HepG2 (cell line): ENCODE measurements at regions not wholly inside any gene's neighbourhood (a gene's known extent, or its start where the extent isn't known, plus 50 kb on each side); places are given as distances from the start of the nearest gene placed in this dataset.

Experiments
- ATAC-seq: fragments of 200-7000 bp; cut with Tn5 transposase; 3 replicates; pipeline ENCODE4 v1.9.1; 2020; ENCODE audit warnings: mild to moderate bottlenecking, moderate library complexity
- BruUV-seq: library from RNA; stranded (reverse); fragments of 400-500 nt; replicated peaks from 2 replicates; lab custom pipeline; 2021; lab: Mats Ljungman, UMichigan
- CTCF ChIA-PET: fragments of 300-600 bp; formaldehyde crosslinking; extraction: SDS; loops from one replicate; lab custom pipeline; 2021; ENCODE audit warnings: low total read pairs, inconsistent platforms, low intra/inter-chr PET ratio; lab: Yijun Ruan, JAX
- POLR2A ChIA-PET: fragments of 350-600 bp; sonication (Branson Sonifier 250); formaldehyde crosslinking; loops from one replicate; lab custom pipeline; 2020; ENCODE audit warnings: antibody characterized with exemption, inconsistent platforms; lab: Yijun Ruan, JAX
- DNase-seq: peaks from one replicate; pipeline ENCODE4 v3.0.0-alpha.2; 2015; ENCODE audit warnings: low spot score
- FAIRE-seq: peaks from 3 replicates; lab custom pipeline; 2011; peaks lifted over from hg19 to GRCh38; lab: Jason Lieb, UNC
- H2AFZ ChIP-seq: one replicate; pipeline ENCODE4 v1.6.1; 2011; ENCODE audit warnings: low read length, inconsistent platforms
- H3K27ac ChIP-seq: fragments of 300-600 bp; 3 replicates; pipeline ENCODE4 v1.8.0; 2011; ENCODE audit warnings: mixed run types, mild to moderate bottlenecking, mixed read lengths, low read length, inconsistent platforms; ENCODE audit not compliant: insufficient read depth; ENCODE audit errors: extremely low read length
- H3K27me3 ChIP-seq, 2 experiments: fragments of 200-600 bp in 1 of 2; 2 replicates in 1 of 2; 3 replicates in 1 of 2; pipeline versions ENCODE4 v1.6.0 to v1.8.0; 2011; ENCODE audit warnings: low read length in 2 of 2, mild to moderate bottlenecking in 2 of 2, moderate library complexity in 2 of 2, inconsistent platforms in 1 of 2; ENCODE audit not compliant: insufficient read depth in 2 of 2, control insufficient read depth in 1 of 2
- H3K36me3 ChIP-seq, 2 experiments: fragments of 200-600 bp in 1 of 2; replicated peaks in 1 of 2; 2 replicates in 1 of 2; 3 replicates in 1 of 2; pipeline versions ENCODE4 v1.5.1 to v1.8.0; 2011; ENCODE audit warnings: low read length in 2 of 2, inconsistent platforms in 1 of 2; ENCODE audit not compliant: insufficient read depth in 2 of 2, control insufficient read depth in 1 of 2
- H3K4me1 ChIP-seq: 2 replicates; pipeline ENCODE4 v1.5.1; 2012; ENCODE audit warnings: low read length, inconsistent platforms; ENCODE audit not compliant: insufficient read depth
- H3K4me2 ChIP-seq: 2 replicates; pipeline ENCODE4 v1.6.0; 2011; ENCODE audit warnings: low read depth, low read length, inconsistent platforms
- H3K4me3 ChIP-seq, 3 experiments: fragments of 200-600 bp in 1 of 3; sonication (generic), shearing (Covaris generic) in 1 of 3; replicated peaks in 1 of 3; 2 replicates each; pipeline ENCODE4 v1.5.1; 2011 to 2016; ENCODE audit warnings: low read length in 3 of 3, inconsistent platforms in 2 of 3, low read depth in 2 of 3, mild to moderate bottlenecking in 2 of 3, control low read depth in 1 of 3, mixed read lengths in 1 of 3; ENCODE audit not compliant: insufficient read depth in 1 of 3
- H3K79me2 ChIP-seq: one replicate; pipeline ENCODE4 v1.6.1; 2011; ENCODE audit warnings: low read length, inconsistent platforms; ENCODE audit not compliant: insufficient read depth
- H3K9ac ChIP-seq: 2 replicates; pipeline ENCODE4 v1.6.0; 2011; ENCODE audit warnings: mild to moderate bottlenecking, low read depth, low read length, inconsistent platforms; ENCODE audit not compliant: insufficient read depth
- H3K9me3 ChIP-seq: 2 replicates; pipeline ENCODE4 v1.5.1; 2012; ENCODE audit warnings: mild to moderate bottlenecking, low read length
- H4K20me1 ChIP-seq: 2 replicates; pipeline ENCODE4 v1.6.0; 2011; ENCODE audit warnings: inconsistent platforms, mild to moderate bottlenecking, low read length, moderate library complexity; ENCODE audit not compliant: insufficient read depth
- ELF3 ChIP-seq: IDR thresholded peaks from 2 replicates; pipeline ENCODE4 v1.6.1; 2016; ENCODE audit warnings: missing genetic modification reagents, missing compliant biosample characterization
- GLI4 ChIP-seq: sonication (generic); formaldehyde crosslinking; IDR thresholded peaks from 2 replicates; pipeline ENCODE4 v1.5.1; 2020; ENCODE audit warnings: missing genetic modification reagents, mild to moderate bottlenecking, moderate library complexity, borderline replicate concordance
- ISX ChIP-seq: sonication (generic); formaldehyde crosslinking; conservative IDR thresholded peaks from 2 replicates; pipeline ENCODE4 v1.5.0; 2020; ENCODE audit warnings: missing genetic modification reagents
- NR2F2 ChIP-seq: IDR thresholded peaks from 2 replicates; pipeline ENCODE4 v1.6.1; 2012; ENCODE audit warnings: low read depth, inconsistent platforms, borderline replicate concordance
- PTBP1 ChIP-seq: fragments of 200-400 bp; formaldehyde crosslinking; IDR thresholded peaks from 2 replicates; pipeline ENCODE4 v1.6.1; 2018; ENCODE audit warnings: low read length, low read depth; ENCODE audit not compliant: poor library complexity, severe bottlenecking
- ZBTB1 ChIP-seq: sonication (generic); formaldehyde crosslinking; IDR thresholded peaks from 2 replicates; pipeline ENCODE4 v1.4.0; 2020; ENCODE audit warnings: missing genetic modification reagents, borderline replicate concordance
- ZNF12 ChIP-seq: sonication (generic); formaldehyde crosslinking; IDR thresholded peaks from 2 replicates; pipeline ENCODE4 v1.5.0; 2020; ENCODE audit warnings: missing genetic modification reagents
- ZNF75D ChIP-seq: sonication (generic); formaldehyde crosslinking; IDR thresholded peaks from 2 replicates; pipeline ENCODE4 v1.8.1; 2023; ENCODE audit warnings: missing genetic modification reagents, mild to moderate bottlenecking, borderline replicate concordance
- WGBS: methylation state at CpG from one replicate; pipeline ENCODE4 v1.1.6; 2017; ENCODE audit warnings: low lambda C conversion rate; 5-methylcytosine and 5-hydroxymethylcytosine counted together
- in situ Hi-C: cut with HindIII; loops from 2 replicates; pipeline ENCODE4 v1.10.0; 2017; ENCODE audit warnings: low pct_unique_long_range_greater_than_20kb; ENCODE audit not compliant: extremely low pct_ligation_motif_present
- intact Hi-C: fragments of 100-400 bp; cut with micrococcal nuclease; formaldehyde crosslinking; loops from one replicate; pipeline ENCODE4 v1.10.0; 2022; ENCODE audit not compliant: unreplicated experiment
- TF ChIP-seq, protein P1 (sequence below): sonication (generic); formaldehyde crosslinking; IDR thresholded peaks from 2 replicates; pipeline ENCODE4 v1.4.0; 2020; ENCODE audit warnings: mild to moderate bottlenecking, missing genetic modification reagents, borderline replicate concordance
- TF ChIP-seq, protein P2 (sequence below): sonication (generic); formaldehyde crosslinking; IDR thresholded peaks from 2 replicates; pipeline ENCODE4 v1.4.0; 2020; ENCODE audit warnings: missing genetic modification reagents
- TF ChIP-seq, protein P3 (sequence below): sonication (generic); formaldehyde crosslinking; IDR thresholded peaks from 2 replicates; pipeline ENCODE4 v1.5.0; 2020; ENCODE audit warnings: mild to moderate bottlenecking, missing genetic modification reagents, borderline replicate concordance
- TF ChIP-seq, protein P4 (sequence below): sonication (generic); formaldehyde crosslinking; IDR thresholded peaks from 2 replicates; pipeline ENCODE4 v1.8.0; 2022; ENCODE audit warnings: missing genetic modification reagents, mild to moderate bottlenecking, inconsistent platforms, borderline replicate concordance

DNA sequence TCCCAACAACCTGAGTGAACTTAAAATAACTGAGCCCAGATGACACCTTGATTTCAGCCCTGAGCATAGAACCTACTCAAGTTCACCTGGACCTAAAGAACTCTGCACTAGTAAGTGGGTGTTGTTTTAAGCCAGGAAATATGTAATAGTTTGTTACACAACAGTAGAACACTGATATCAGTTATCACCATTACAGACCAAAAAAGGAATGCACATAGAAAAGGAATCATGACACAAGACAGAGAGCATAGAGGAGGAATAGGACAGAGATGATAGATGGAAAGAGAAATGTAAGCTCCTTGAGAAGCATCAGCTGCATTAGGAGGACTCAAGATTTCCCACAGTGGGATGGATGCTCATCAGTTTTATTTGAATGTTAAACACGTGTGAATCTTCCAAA, 1096.9 kb upstream of the SEMA6A start:
- intact Hi-C loops: no loop called here
- FAIRE-seq (no peak), DNase-seq (no peak), ATAC-seq (no peak)
- H3K27ac ChIP-seq: no peak overlapping the region
- WGBS: 0% methylated on average over 1 of the region's 1 CpG
- no TSS peak for BruUV-seq
- no peak overlapping the region for H2AFZ ChIP-seq
- CTCF ChIA-PET: no interaction called here
- no peaks in the 10 kb centered on the region for H3K4me1 ChIP-seq
- POLR2A ChIA-PET: no interaction called here
- in situ Hi-C loops: no loop called here
- no peaks in the 10 kb centered on the region for H4K20me1 ChIP-seq
- H3K4me2 ChIP-seq: no peak overlapping the region
- no peaks in the 10 kb centered on the region for H3K9me3 ChIP-seq
- no peaks in the 10 kb centered on the region for H3K36me3 ChIP-seq
- H3K27me3 ChIP-seq: no peaks in the 10 kb centered on the region; a peak in 1 of 5 replicates
- H3K4me3 ChIP-seq: no peak overlapping the region
- no peak overlapping the region for H3K9ac ChIP-seq
- H3K79me2 ChIP-seq: no peaks in the 10 kb centered on the region
- TF ChIP-seq NR2F2 (no peak), ZNF75D (CRISPR knock-in tag) (no peak), ZNF12 (CRISPR knock-in tag) (no peak), ISX (CRISPR knock-in tag) (no peak), ELF3 (CRISPR knock-in tag) (no peak), GLI4 (CRISPR knock-in tag) (no peak), ZBTB1 (CRISPR knock-in tag) (no peak), PTBP1 (no peak)
- TF ChIP-seq, protein P1, sequence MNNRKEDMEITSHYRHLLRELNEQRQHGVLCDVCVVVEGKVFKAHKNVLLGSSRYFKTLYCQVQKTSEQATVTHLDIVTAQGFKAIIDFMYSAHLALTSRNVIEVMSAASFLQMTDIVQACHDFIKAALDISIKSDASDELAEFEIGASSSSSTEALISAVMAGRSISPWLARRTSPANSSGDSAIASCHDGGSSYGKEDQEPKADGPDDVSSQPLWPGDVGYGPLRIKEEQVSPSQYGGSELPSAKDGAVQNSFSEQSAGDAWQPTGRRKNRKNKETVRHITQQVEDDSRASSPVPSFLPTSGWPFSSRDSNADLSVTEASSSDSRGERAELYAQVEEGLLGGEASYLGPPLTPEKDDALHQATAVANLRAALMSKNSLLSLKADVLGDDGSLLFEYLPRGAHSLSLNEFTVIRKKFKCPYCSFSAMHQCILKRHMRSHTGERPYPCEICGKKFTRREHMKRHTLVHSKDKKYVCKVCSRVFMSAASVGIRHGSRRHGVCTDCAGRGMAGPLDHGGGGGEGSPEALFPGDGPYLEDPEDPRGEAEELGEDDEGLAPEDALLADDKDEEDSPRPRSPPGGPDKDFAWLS (CRISPR knock-in tag): no peak
- TF ChIP-seq, protein P2, sequence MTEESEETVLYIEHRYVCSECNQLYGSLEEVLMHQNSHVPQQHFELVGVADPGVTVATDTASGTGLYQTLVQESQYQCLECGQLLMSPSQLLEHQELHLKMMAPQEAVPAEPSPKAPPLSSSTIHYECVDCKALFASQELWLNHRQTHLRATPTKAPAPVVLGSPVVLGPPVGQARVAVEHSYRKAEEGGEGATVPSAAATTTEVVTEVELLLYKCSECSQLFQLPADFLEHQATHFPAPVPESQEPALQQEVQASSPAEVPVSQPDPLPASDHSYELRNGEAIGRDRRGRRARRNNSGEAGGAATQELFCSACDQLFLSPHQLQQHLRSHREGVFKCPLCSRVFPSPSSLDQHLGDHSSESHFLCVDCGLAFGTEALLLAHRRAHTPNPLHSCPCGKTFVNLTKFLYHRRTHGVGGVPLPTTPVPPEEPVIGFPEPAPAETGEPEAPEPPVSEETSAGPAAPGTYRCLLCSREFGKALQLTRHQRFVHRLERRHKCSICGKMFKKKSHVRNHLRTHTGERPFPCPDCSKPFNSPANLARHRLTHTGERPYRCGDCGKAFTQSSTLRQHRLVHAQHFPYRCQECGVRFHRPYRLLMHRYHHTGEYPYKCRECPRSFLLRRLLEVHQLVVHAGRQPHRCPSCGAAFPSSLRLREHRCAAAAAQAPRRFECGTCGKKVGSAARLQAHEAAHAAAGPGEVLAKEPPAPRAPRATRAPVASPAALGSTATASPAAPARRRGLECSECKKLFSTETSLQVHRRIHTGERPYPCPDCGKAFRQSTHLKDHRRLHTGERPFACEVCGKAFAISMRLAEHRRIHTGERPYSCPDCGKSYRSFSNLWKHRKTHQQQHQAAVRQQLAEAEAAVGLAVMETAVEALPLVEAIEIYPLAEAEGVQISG (CRISPR knock-in tag): no peak
- TF ChIP-seq, protein P3, sequence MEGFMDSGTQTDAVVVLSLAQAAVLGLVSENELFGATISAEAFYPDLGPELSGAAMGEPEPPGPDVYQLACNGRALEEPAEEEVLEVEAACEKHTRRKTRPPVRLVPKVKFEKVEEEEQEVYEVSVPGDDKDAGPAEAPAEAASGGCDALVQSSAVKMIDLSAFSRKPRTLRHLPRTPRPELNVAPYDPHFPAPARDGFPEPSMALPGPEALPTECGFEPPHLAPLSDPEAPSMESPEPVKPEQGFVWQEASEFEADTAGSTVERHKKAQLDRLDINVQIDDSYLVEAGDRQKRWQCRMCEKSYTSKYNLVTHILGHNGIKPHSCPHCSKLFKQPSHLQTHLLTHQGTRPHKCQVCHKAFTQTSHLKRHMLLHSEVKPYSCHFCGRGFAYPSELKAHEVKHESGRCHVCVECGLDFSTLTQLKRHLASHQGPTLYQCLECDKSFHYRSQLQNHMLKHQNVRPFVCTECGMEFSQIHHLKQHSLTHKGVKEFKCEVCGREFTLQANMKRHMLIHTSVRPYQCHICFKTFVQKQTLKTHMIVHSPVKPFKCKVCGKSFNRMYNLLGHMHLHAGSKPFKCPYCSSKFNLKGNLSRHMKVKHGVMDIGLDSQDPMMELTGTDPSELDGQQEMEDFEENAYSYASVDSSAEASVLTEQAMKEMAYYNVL: no peak
- TF ChIP-seq, protein P4, sequence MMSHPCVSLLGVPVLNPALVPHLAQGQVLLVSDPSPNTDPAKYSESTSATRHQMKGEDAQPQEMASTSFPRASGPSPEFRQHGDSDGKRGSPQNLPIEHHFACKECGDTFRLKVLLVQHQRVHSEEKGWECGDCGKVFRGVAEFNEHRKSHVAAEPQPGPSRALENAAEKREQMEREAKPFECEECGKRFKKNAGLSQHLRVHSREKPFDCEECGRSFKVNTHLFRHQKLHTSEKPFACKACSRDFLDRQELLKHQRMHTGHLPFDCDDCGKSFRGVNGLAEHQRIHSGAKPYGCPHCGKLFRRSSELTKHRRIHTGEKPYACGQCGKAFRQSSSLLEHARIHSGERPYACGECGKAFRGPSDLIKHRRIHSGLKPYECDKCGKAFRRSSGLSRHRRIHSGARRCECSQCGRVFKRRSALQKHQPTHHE (CRISPR knock-in tag): no peak
